ENCODE measurements at regions not wholly inside any gene's neighbourhood (a gene's known extent, or its start where the extent isn't known, plus 50 kb on each side); places are given as distances from the start of the nearest gene placed in this dataset.

DNA sequence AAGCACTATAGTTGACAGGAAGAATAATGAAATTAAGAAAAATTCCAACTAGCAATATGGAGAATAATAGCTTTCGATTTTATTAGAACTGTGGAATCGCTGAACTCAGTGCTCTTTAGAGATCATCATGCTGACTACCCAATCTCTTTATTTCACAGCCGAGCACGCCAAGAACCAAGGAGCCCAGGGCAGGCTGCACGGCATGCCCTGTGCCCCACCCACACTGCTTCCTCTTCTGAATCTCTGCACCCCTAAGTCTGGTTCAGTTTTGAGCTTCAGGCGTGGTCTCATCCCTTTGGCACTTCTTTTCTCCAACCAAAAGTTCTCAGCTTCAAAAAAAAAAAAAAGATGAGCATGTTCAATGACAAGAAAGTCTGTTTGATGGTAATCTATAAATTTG, 92.4 kb upstream of the ZNF800 start:
- TF ChIP-seq POLR2A (IDR thresholded peaks at IDR 0.05), result no peak
- TF ChIP-seq, protein P1, sequence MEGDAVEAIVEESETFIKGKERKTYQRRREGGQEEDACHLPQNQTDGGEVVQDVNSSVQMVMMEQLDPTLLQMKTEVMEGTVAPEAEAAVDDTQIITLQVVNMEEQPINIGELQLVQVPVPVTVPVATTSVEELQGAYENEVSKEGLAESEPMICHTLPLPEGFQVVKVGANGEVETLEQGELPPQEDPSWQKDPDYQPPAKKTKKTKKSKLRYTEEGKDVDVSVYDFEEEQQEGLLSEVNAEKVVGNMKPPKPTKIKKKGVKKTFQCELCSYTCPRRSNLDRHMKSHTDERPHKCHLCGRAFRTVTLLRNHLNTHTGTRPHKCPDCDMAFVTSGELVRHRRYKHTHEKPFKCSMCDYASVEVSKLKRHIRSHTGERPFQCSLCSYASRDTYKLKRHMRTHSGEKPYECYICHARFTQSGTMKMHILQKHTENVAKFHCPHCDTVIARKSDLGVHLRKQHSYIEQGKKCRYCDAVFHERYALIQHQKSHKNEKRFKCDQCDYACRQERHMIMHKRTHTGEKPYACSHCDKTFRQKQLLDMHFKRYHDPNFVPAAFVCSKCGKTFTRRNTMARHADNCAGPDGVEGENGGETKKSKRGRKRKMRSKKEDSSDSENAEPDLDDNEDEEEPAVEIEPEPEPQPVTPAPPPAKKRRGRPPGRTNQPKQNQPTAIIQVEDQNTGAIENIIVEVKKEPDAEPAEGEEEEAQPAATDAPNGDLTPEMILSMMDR (IDR thresholded peaks at IDR 0.05), result no peak

All from vagina (tissue), 2 donors.